GM12874 (cell line): ENCODE measurements at regions not wholly inside any gene's neighbourhood (a gene's known extent, or its start where the extent isn't known, plus 50 kb on each side); places are given as distances from the start of the nearest gene placed in this dataset.

Experiments
- TF ChIP-seq, protein P1 (sequence below): IDR thresholded peaks from 2 replicates; pipeline ENCODE4 v1.5.1; 2011; ENCODE audit warnings: low read depth, mild to moderate bottlenecking, control low read depth, low read length, moderate library complexity; ENCODE audit not compliant: insufficient read depth

- TF ChIP-seq, protein P1, sequence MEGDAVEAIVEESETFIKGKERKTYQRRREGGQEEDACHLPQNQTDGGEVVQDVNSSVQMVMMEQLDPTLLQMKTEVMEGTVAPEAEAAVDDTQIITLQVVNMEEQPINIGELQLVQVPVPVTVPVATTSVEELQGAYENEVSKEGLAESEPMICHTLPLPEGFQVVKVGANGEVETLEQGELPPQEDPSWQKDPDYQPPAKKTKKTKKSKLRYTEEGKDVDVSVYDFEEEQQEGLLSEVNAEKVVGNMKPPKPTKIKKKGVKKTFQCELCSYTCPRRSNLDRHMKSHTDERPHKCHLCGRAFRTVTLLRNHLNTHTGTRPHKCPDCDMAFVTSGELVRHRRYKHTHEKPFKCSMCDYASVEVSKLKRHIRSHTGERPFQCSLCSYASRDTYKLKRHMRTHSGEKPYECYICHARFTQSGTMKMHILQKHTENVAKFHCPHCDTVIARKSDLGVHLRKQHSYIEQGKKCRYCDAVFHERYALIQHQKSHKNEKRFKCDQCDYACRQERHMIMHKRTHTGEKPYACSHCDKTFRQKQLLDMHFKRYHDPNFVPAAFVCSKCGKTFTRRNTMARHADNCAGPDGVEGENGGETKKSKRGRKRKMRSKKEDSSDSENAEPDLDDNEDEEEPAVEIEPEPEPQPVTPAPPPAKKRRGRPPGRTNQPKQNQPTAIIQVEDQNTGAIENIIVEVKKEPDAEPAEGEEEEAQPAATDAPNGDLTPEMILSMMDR = no peak
Measured at GRCh38 chr7:8932751-8933150, 499.3 kb downstream of the NXPH1 start.

DNA sequence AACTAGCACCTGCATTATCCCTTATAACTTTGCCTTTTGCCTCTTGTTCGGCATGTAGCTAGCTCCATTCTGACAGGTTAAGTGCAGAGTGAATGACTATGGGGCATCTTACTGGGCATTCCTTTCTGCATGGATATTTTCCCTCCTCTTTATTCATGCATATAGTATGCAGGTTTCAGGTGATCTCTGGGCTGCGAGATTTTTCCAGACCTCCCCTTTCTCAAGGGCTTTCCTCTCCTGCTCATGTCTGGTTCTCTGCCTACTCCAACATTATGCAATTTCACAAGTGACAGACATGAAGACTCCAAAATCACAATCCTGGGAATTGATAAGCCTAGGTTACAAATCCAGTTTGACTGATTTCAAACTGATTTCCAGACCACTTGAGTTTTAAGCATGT is 503.8 kb downstream of the NXPH1 start:
- TF ChIP-seq, protein P1 = no peak

GRCh38 chr7:8938044-8938805 is 504.8 kb downstream of the NXPH1 start:
- TF ChIP-seq, protein P1 = no peak

GRCh38 chr7:8939446-8939845 is 506.0 kb downstream of the NXPH1 start:
- TF ChIP-seq, protein P1 = no peak

DNA sequence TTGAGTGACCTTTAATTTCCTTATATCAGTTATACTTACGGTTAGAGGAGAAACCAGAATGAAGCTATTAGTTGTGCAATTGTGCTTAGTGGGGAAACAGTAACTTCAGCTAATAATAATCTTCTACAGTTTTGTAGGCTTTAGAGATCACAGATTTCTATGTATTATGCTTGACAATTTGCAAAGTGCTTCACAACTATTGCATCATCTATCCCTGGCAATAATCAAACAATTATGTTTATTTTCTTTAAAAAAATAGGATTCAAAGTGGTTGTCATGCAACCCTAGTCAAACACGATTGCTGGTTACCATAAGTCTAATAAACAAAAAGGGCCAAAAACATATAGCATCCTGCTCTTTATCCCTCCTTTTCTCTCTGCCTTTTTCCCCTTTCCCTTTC is 530.3 kb downstream of the NXPH1 start:
- TF ChIP-seq, protein P1 = no peak

- TF ChIP-seq, protein P1 = no peak
Measured at GRCh38 chr7:8965177-8965576, 531.8 kb downstream of the NXPH1 start.

DNA sequence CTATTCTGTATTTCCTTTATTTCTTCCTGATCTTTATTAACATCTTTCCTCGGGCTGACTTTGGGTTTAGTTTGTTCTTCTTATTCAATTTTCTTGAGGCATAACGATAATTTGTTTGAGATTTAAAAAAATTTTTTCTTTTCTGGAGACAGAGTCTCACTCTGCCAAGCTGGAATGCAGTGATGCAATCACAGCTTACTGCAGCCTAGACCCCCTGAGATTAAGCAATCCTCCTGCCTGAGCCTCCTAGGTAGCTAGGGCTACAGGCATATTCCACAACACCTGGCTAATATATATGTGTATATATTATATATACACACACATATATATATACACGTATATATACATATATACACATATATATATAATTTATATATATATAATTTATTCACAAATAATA is 540.2 kb downstream of the NXPH1 start:
- TF ChIP-seq, protein P1 = no peak
